ENCODE measurements at regions not wholly inside any gene's neighbourhood (a gene's known extent, or its start where the extent isn't known, plus 50 kb on each side); places are given as distances from the start of the nearest gene placed in this dataset.

- TF ChIP-seq POLR2A (IDR thresholded peaks at IDR 0.05): no peak
- TF ChIP-seq, protein P1, sequence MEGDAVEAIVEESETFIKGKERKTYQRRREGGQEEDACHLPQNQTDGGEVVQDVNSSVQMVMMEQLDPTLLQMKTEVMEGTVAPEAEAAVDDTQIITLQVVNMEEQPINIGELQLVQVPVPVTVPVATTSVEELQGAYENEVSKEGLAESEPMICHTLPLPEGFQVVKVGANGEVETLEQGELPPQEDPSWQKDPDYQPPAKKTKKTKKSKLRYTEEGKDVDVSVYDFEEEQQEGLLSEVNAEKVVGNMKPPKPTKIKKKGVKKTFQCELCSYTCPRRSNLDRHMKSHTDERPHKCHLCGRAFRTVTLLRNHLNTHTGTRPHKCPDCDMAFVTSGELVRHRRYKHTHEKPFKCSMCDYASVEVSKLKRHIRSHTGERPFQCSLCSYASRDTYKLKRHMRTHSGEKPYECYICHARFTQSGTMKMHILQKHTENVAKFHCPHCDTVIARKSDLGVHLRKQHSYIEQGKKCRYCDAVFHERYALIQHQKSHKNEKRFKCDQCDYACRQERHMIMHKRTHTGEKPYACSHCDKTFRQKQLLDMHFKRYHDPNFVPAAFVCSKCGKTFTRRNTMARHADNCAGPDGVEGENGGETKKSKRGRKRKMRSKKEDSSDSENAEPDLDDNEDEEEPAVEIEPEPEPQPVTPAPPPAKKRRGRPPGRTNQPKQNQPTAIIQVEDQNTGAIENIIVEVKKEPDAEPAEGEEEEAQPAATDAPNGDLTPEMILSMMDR (IDR thresholded peaks at IDR 0.05): no peak
These were observed 117.6 kb downstream of the ICE1 start for GRCh38 chr5:5540065-5540464.
